IPS-15b (cell line): ENCODE measurements at regions not wholly inside any gene's neighbourhood (a gene's known extent, or its start where the extent isn't known, plus 50 kb on each side); places are given as distances from the start of the nearest gene placed in this dataset.
"Not testable (repeated sequence)": the region's sequence is repeated elsewhere in the genome, so short reads cannot be mapped to it uniquely, and the experiment has no call there.

Experiments
- H3K27me3 ChIP-seq: one replicate; pipeline ENCODE4 v1.6.1; 2013; ENCODE audit warnings: low read length; ENCODE audit not compliant: control insufficient read depth, insufficient read depth
- H3K36me3 ChIP-seq: one replicate; pipeline ENCODE4 v1.6.1; 2013; ENCODE audit warnings: low read length; ENCODE audit not compliant: control insufficient read depth, insufficient read depth
- H3K4me1 ChIP-seq: one replicate; pipeline ENCODE4 v1.6.1; 2013; ENCODE audit warnings: mild to moderate bottlenecking, low read length; ENCODE audit not compliant: control insufficient read depth, insufficient read depth
- H3K4me3 ChIP-seq: one replicate; pipeline ENCODE4 v1.5.1; 2013; ENCODE audit warnings: low read depth, low read length
- H3K9ac ChIP-seq: one replicate; pipeline ENCODE4 v1.6.1; 2013; ENCODE audit warnings: low read depth, mild to moderate bottlenecking, low read length
- H3K9me3 ChIP-seq: one replicate; pipeline ENCODE4 v1.6.1; 2013; ENCODE audit warnings: mild to moderate bottlenecking, low read length; ENCODE audit not compliant: control insufficient read depth, insufficient read depth

DNA sequence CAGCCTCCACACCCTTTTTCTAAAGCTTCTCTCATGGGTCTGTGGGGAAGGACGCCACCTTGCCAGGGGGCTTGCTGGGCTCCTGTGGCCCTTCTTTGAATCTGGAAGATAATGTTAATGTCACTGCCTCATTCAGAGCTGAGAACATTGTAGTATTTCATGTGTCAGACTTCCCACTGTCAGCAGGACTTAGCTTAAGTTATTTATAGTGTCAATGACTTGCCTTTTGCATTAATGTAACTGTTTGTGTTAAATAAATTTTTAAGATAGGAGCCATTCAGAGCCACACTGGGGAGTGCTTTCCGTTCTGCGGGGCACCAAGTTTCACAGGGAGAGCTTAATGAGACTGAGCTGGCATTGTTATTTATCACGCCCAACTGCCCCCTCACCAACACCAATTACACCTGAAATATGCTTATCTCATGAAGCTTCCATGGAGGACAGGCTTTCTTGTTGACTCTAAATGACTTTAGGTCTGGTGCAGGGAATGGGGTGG lies 226.9 kb upstream of the UBL3 start:
- no peaks in the 10 kb centered on the region for H3K9me3 ChIP-seq
- H3K4me1 ChIP-seq, result no peaks in the 10 kb centered on the region
- H3K36me3 ChIP-seq, result no peaks in the 10 kb centered on the region
- H3K9ac ChIP-seq, result no peak overlapping the region
- H3K4me3 ChIP-seq, result no peak overlapping the region
- H3K27me3 ChIP-seq, result no peaks in the 10 kb centered on the region

DNA sequence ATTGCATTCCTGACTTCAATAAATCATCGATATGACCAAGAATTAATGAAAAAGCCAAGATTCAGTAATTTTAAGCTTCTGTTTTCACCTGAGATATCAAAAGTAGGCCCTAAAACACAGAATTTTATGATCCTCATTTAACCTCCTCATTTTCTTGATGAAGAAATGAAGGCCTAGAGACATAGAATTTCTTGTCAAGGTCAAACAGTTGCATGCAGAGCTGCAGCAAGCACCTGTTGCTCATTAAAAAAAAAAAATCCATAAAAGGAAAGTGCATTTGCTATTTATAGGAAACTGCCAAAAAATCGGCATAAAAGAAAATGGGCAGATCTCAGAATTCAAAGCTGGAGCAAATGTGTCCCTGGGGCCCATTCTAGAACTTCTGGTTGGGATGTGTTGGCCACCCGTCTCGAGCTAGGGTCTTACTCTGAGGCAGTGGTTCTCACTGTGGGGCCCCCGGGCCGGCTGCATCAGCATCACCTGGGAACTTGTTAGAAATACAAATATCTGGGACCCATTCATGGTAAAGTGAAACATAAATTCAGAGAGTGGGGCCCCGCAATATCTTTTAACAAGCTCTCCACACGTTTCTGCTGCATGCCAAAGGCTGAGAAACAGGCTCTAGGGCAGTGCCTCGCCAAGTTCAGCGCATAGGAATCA lies 224.7 kb upstream of the UBL3 start:
- H3K4me3 ChIP-seq, result no peak overlapping the region
- H3K9me3 ChIP-seq, result no peaks in the 10 kb centered on the region
- H3K27me3 ChIP-seq, result no peaks in the 10 kb centered on the region
- H3K36me3 ChIP-seq, result no peaks in the 10 kb centered on the region
- no peak overlapping the region for H3K9ac ChIP-seq
- H3K4me1 ChIP-seq, result no peaks in the 10 kb centered on the region

DNA sequence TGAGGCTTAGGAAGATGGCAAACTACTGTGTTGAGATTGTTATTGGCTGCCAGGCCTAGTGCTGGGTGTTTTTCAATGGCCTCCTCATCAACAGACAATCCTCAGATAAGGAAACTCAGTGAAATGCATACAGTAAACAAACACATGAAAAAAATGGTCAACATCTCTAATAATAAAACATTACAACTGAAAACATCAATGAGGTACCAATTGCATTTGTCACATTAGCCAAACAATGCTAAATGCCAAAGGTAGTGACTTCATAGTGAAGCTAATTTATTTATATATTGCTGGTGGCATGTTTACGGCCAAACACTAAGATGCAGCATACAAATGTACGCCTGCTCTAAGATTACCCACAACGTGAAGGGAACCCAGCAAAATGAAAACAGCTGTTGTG lies 224.0 kb upstream of the UBL3 start:
- no peaks in the 10 kb centered on the region for H3K36me3 ChIP-seq
- H3K4me3 ChIP-seq, result no peak overlapping the region

DNA sequence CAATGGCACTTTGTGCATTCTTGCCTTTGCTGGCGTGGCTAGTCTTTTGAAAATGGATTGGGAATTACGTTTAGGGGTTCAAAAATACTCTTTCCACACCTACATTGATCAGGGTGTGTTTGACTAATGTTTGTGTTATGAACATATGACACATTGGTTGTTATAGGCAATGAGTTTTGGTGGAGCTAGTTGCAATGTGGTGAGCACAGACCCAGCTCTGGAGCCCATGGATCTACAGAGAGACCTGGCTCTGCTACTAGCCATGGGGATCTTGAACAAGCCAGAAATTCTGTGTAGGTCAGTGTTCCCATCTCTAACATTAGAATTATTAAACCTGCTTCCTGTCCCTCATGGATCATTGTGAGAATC lies 222.4 kb upstream of the UBL3 start:
- no peaks in the 10 kb centered on the region for H3K36me3 ChIP-seq
- no peaks in the 10 kb centered on the region for H3K9me3 ChIP-seq
- H3K4me3 ChIP-seq, result no peak overlapping the region
- H3K4me1 ChIP-seq, result peaks cover 2% of the 10 kb centered on the region
- H3K27me3 ChIP-seq, result no peaks in the 10 kb centered on the region
- no peak overlapping the region for H3K9ac ChIP-seq

More for the DNA sequence above, 224.0 kb upstream of the UBL3 start:
- no peak overlapping the region for H3K9ac ChIP-seq
- no peaks in the 10 kb centered on the region for H3K27me3 ChIP-seq
- H3K9me3 ChIP-seq, result no peaks in the 10 kb centered on the region
- peaks cover under 1% of the 10 kb centered on the region for H3K4me1 ChIP-seq

DNA sequence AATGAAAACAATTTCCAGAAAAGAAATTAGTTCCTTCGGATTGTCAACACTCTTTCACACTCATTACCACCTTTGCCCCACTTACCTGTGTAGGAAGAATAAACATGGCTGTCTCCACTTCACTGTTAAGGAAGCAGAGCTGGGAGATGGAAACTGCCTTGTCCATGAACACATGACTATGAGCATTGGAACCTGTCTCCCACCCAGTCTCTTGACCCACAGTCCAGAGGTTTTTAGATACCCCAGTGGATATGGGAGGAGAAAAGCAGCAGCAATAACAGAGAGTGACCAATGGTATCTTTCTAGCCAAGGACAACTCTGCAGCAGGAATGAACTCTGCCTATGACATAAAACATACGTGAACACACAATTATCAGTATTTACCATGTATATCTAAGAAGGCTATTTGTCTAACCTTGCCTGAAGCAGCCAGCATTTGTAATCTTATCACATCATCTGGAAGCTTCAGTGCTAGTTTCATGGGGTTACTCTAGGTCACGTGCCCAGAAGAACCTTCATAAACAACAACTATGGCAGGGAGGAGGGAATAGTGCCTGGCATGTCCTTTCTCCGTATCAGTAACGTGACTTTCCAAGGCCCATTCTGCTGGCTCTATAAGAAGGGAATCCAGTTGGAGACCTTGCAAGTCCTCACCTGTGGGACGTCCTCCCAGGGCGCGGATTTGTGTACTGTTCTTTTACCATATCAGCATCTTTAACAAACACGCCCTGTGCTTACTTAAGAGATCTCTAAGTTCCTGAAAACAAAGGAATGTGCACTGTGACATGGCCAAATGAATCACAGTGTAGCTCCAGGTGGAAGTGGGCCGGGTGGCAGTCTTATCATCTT lies 221.8 kb upstream of the UBL3 start:
- no peak overlapping the region for H3K9ac ChIP-seq
- no peaks in the 10 kb centered on the region for H3K9me3 ChIP-seq
- H3K4me1 ChIP-seq, result peaks cover 2% of the 10 kb centered on the region
- no peaks in the 10 kb centered on the region for H3K36me3 ChIP-seq
- H3K27me3 ChIP-seq, result no peaks in the 10 kb centered on the region
- no peak overlapping the region for H3K4me3 ChIP-seq

DNA sequence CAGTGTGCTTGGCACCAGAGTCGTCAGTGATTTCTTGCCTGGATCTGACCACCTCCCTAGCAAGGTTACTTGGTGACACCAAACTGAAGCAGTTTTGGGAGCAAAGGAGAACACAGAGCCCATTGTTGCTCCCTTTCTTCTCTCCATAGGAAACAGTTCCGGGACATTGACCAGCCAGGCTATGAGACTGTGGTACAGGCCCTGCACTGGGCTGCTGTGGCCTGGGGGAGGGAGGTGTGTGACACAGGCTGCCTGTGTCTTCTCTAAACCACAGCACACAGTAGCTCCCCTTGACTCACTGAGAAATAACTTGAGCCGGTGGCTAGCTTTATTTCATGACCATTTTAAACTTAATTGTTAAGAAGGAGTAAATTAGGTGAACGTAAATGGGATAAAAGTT lies 214.8 kb upstream of the UBL3 start:
- H3K36me3 ChIP-seq, result no peaks in the 10 kb centered on the region

DNA sequence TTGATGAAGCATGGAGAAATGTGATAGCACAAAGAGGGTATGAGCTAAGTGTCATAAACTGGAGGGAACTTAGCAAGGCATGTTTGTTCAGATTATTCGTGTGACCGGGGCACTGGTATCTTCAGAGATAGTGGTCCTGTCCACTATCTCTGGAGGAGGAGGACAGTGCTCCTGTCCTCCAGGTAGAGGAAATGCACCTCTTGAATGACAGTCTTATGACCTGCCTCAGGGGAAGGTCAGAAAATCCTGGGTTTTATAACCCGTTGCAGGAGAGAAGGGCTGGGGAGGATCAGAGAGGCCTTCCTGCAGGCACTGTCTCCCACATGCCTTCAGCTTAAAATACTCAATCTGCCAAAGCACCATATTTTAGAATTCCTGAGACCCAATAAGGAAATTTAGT lies 213.5 kb upstream of the UBL3 start:
- Histone ChIP-seq H3K9ac (no peak overlapping the region), H3K27me3 (no peaks in the 10 kb centered on the region), H3K36me3 (no peaks in the 10 kb centered on the region), H3K4me3 (no peak overlapping the region), H3K4me1 (peaks cover 7% of the 10 kb centered on the region), H3K9me3 (no peaks in the 10 kb centered on the region)

More for the DNA sequence above, 214.8 kb upstream of the UBL3 start:
- Histone ChIP-seq H3K9me3 (no peaks in the 10 kb centered on the region), H3K9ac (no peak overlapping the region), H3K4me3 (no peak overlapping the region), H3K4me1 (peaks cover 5% of the 10 kb centered on the region), H3K27me3 (no peaks in the 10 kb centered on the region)

DNA sequence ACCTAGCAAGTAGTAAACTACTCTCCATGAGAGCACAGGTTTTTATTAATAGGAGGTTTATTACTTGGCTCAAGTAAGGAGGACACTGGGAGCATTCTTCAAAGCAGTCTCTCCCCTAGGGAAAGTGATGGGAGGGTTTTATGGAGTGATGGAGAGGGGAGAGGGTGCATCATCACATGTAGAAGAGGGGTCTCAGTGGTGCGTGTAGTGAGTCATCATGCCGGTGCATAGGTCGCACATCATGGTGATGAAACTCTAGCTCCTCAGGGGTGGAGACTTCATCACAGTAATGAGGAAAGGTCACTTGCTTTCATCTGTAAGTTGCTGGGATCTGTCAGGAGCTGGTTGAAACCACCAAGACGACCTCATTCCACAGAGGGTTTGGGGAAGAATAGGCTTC lies 210.8 kb upstream of the UBL3 start:
- Histone ChIP-seq H3K9me3 (peaks cover 6% of the 10 kb centered on the region), H3K36me3 (no peaks in the 10 kb centered on the region), H3K9ac (no peak overlapping the region), H3K27me3 (no peaks in the 10 kb centered on the region), H3K4me1 (peaks cover 7% of the 10 kb centered on the region), H3K4me3 (no peak overlapping the region)

DNA sequence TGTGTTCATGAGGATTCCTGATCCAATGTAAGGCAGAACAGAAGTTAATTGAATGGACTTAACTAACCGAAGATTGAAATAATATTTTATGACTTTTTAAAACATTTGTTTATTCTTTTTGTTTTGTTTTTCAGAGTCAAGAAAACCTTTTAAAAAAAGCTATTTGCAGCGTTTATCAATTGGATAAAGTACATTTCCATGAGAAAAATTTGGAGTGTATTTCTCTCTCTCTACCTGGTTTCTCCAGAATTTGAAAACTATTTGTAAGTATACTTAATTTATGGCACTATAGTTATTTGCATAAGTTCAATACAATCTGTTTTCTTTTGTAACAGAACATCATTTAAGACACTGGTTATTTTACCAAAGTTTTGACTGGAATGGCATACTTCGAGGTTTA lies 208.0 kb upstream of the UBL3 start:
- peaks cover 6% of the 10 kb centered on the region for H3K9me3 ChIP-seq
- no peak overlapping the region for H3K9ac ChIP-seq
- H3K36me3 ChIP-seq, result no peaks in the 10 kb centered on the region
- no peak overlapping the region for H3K4me3 ChIP-seq
- H3K27me3 ChIP-seq, result no peaks in the 10 kb centered on the region
- H3K4me1 ChIP-seq, result peaks cover 11% of the 10 kb centered on the region

DNA sequence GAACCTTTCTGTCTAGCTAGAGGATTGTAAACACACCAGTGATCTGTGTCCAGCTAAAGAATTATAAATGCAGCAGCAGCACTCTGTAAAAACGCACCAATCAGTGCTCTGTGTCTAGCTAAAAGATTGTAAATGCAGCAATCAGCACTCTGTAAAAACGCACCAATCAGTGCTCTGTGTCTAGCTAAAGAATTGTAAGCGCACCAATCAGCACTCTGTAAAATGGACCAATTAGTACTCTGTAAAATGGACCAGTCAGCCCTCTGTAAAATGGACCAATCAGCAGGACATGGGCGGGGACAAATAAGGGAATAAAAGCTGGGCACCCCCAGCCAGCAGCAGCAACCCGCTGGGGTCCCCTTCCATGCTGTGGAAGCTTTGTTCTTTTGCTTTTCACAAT lies 204.1 kb upstream of the UBL3 start:
- H3K9me3 ChIP-seq, H3K4me3 ChIP-seq, H3K27me3 ChIP-seq, H3K36me3 ChIP-seq, H3K9ac ChIP-seq: not testable (repeated sequence)
- H3K4me1 ChIP-seq, result peaks cover 15% of the 10 kb centered on the region

DNA sequence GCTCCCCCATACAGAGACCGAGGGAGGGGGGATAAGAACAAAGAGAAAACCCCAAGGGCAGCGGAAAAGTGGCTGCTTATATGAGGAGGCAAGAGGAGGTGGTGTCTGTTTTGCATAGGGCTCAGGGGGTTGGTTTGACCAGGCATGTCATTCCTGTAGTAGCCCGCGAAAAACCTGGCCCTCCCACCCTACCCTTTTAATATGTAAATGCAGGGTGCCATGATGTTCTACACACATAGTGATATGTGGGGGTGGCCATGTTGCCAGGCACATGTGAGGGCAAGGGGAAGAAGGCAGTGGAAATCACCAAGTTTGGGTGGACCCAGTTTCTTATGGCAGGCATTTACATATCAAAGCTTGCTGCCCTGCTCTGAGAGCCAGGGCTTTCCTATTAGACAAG lies 203.5 kb upstream of the UBL3 start:
- H3K9me3 ChIP-seq, result peaks cover 6% of the 10 kb centered on the region
- H3K4me3 ChIP-seq, result peak overlapping the region; percentile 27
- no peak overlapping the region for H3K9ac ChIP-seq
- H3K36me3 ChIP-seq, result no peaks in the 10 kb centered on the region
- H3K27me3 ChIP-seq, result no peaks in the 10 kb centered on the region
- peaks cover 15% of the 10 kb centered on the region for H3K4me1 ChIP-seq

DNA sequence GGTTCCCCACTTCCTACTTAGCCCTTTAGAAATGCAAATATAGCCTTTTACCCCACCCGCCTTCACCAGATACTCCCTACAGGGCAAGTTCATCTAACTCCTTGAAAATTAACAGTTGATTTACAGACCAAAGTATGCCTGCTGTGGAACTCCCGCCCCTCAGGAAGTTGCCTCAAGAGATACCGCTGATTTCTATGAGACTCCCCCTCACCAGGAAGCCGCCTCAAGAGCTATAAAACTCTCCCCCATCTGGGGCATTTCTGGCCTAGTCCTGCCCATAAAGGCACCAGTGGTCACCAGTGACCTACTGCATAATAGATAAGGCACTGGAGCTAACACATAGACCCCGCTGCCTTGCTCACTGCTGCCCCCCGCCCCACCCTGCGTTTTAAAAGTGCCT lies 201.7 kb upstream of the UBL3 start:
- Histone ChIP-seq H3K27me3 (no peaks in the 10 kb centered on the region), H3K36me3 (no peaks in the 10 kb centered on the region), H3K9ac (no peak overlapping the region), H3K4me3 (peak overlapping the region; percentile 16), H3K9me3 (no peaks in the 10 kb centered on the region), H3K4me1 (peaks cover 15% of the 10 kb centered on the region)
